IMR-90 (cell line): ENCODE measurements at regions not wholly inside any gene's neighbourhood (a gene's known extent, or its start where the extent isn't known, plus 50 kb on each side); places are given as distances from the start of the nearest gene placed in this dataset.

Experiments used
- ATAC-seq: fragments of 200-7000 bp; cut with Tn5 transposase; 2 replicates; pipeline ENCODE4 v1.9.1; 2020; ENCODE audit warnings: low read depth, mild to moderate bottlenecking, moderate library complexity
- BruUV-seq: library from RNA; stranded (reverse); fragments of 400-500 nt; replicated peaks from 2 replicates; lab custom pipeline; 2021; lab: Mats Ljungman, UMichigan
- CTCF ChIA-PET: fragments of 300-600 bp; formaldehyde crosslinking; extraction: SDS; loops from one replicate; lab custom pipeline; 2021; ENCODE audit warnings: antibody characterized with exemption; lab: Yijun Ruan, JAX
- POLR2A ChIA-PET: fragments of 300-600 bp; sonication (Branson Sonifier 250); formaldehyde crosslinking; loops from one replicate; lab custom pipeline; 2022; ENCODE audit warnings: antibody characterized with exemption; ENCODE audit not compliant: unreplicated experiment; lab: Charles Lee
- DNase-seq: peaks from one replicate; pipeline ENCODE4 v3.0.0; 2013
- H2AFZ ChIP-seq: replicated peaks from 2 replicates; pipeline ENCODE3; 2013; ENCODE audit warnings: low read length, mild to moderate bottlenecking; ENCODE audit not compliant: poor library complexity
- H2AK5ac ChIP-seq: 2 replicates; pipeline ENCODE4 v1.6.1; 2013; ENCODE audit warnings: low read depth, low read length, inconsistent platforms
- H2AK9ac ChIP-seq: replicated peaks from 2 replicates; pipeline ENCODE3; 2013; ENCODE audit warnings: mild to moderate bottlenecking, low read depth, low read length, moderate library complexity; ENCODE audit not compliant: poor library complexity
- H2BK120ac ChIP-seq: 2 replicates; pipeline ENCODE4 v1.6.1; 2013; ENCODE audit warnings: low read depth, low read length, inconsistent platforms
- H2BK15ac ChIP-seq: 3 replicates; pipeline ENCODE4 v1.6.1; 2013; ENCODE audit warnings: low read depth, low read length, inconsistent platforms
- H2BK20ac ChIP-seq: 2 replicates; pipeline ENCODE4 v1.6.1; 2013; ENCODE audit warnings: low read depth, mild to moderate bottlenecking, inconsistent platforms, low read length, moderate library complexity
- H2BK5ac ChIP-seq: 2 replicates; pipeline ENCODE4 v1.6.1; 2013; ENCODE audit warnings: mild to moderate bottlenecking, low read depth, low read length, inconsistent platforms; ENCODE audit not compliant: poor library complexity, severe bottlenecking
- H3K14ac ChIP-seq: replicated peaks from 2 replicates; pipeline ENCODE4 v1.6.1; 2013; ENCODE audit warnings: low read depth, low read length, inconsistent platforms
- H3K18ac ChIP-seq: 2 replicates; pipeline ENCODE4 v1.6.1; 2013; ENCODE audit warnings: low read depth, low read length, control low read depth
- H3K23ac ChIP-seq: 2 replicates; pipeline ENCODE4 v1.6.1; 2013; ENCODE audit warnings: low read depth, low read length, inconsistent platforms
- H3K27ac ChIP-seq: 2 replicates; pipeline ENCODE4 v1.5.1; 2013; ENCODE audit warnings: mild to moderate bottlenecking, control low read depth, low read length; ENCODE audit not compliant: insufficient read depth
- H3K27me3 ChIP-seq: 2 replicates; pipeline ENCODE4 v1.6.1; 2013; ENCODE audit warnings: low read length; ENCODE audit not compliant: control insufficient read depth, insufficient read depth
- H3K36me3 ChIP-seq: 2 replicates; pipeline ENCODE4 v1.6.1; 2013; ENCODE audit warnings: low read length, mixed read lengths; ENCODE audit not compliant: control insufficient read depth, insufficient read depth
- H3K4ac ChIP-seq: 2 replicates; pipeline ENCODE4 v1.6.1; 2013; ENCODE audit warnings: low read depth, low read length, inconsistent platforms
- H3K4me1 ChIP-seq: 2 replicates; pipeline ENCODE4 v1.6.1; 2013; ENCODE audit warnings: low read length, mixed read lengths; ENCODE audit not compliant: control insufficient read depth, insufficient read depth
- H3K4me2 ChIP-seq: 2 replicates; pipeline ENCODE4 v1.6.1; 2013; ENCODE audit warnings: low read depth, mild to moderate bottlenecking, control low read depth, low read length, moderate library complexity
- H3K4me3 ChIP-seq: 2 replicates; pipeline ENCODE4 v1.5.1; 2013; ENCODE audit warnings: low read depth, mild to moderate bottlenecking, control low read depth, low read length, moderate library complexity; ENCODE audit not compliant: insufficient read depth
- H3K56ac ChIP-seq: 2 replicates; pipeline ENCODE4 v1.6.1; 2013; ENCODE audit warnings: low read length, inconsistent platforms; ENCODE audit not compliant: insufficient read depth; ENCODE audit errors: extremely low read depth
- H3K79me1 ChIP-seq, 2 experiments: 2 replicates each; pipeline ENCODE4 v1.6.1; 2013; ENCODE audit warnings: low read length in 2 of 2, inconsistent platforms in 1 of 2, low read depth in 1 of 2
- H3K9ac ChIP-seq: 2 replicates; pipeline ENCODE4 v1.6.1; 2013; ENCODE audit warnings: low read depth, low read length, control low read depth
- H3K9me1 ChIP-seq: 2 replicates; pipeline ENCODE4 v1.6.1; 2013; ENCODE audit warnings: low read length, inconsistent platforms; ENCODE audit not compliant: insufficient read depth
- H3K9me3 ChIP-seq: 2 replicates; pipeline ENCODE4 v1.6.1; 2013; ENCODE audit warnings: low read length; ENCODE audit not compliant: control insufficient read depth, insufficient read depth
- H4K20me1 ChIP-seq: 2 replicates; pipeline ENCODE4 v1.6.1; 2013; ENCODE audit warnings: low read length, inconsistent platforms; ENCODE audit not compliant: insufficient read depth
- H4K5ac ChIP-seq: 2 replicates; pipeline ENCODE4 v1.6.1; 2013; ENCODE audit warnings: mild to moderate bottlenecking, low read depth, low read length, control low read depth
- H4K8ac ChIP-seq, 2 experiments: 2 replicates each; pipeline ENCODE4 v1.6.1; 2013; ENCODE audit warnings: low read depth in 2 of 2, low read length in 2 of 2, control low read depth in 1 of 2, inconsistent platforms in 1 of 2
- H4K91ac ChIP-seq: 2 replicates; pipeline ENCODE4 v1.6.1; 2013; ENCODE audit warnings: low read depth, low read length, inconsistent platforms; ENCODE audit not compliant: insufficient read depth
- BHLHE40 ChIP-seq: fragments of 150-350 bp; IDR thresholded peaks from 2 replicates; pipeline ENCODE4 v1.6.1; 2016; ENCODE audit warnings: mild to moderate bottlenecking, low read depth, low read length
- CEBPB ChIP-seq: IDR thresholded peaks from 2 replicates; pipeline ENCODE4 v1.6.1; 2012; ENCODE audit warnings: low read depth, low read length, improper control_type of control experiment
- CHD1 ChIP-seq: IDR thresholded peaks from 2 replicates; pipeline ENCODE4 v1.6.1; 2012; ENCODE audit warnings: low read depth, low read length, improper control_type of control experiment
- ELK1 ChIP-seq: fragments of 150-350 bp; IDR thresholded peaks from 2 replicates; pipeline ENCODE4 v1.6.1; 2016; ENCODE audit warnings: low read depth, mild to moderate bottlenecking, low read length, moderate library complexity, borderline replicate concordance
- FOS ChIP-seq: fragments of 150-350 bp; IDR thresholded peaks from 2 replicates; pipeline ENCODE4 v1.6.1; 2016; ENCODE audit warnings: low read depth, low read length
- MAZ ChIP-seq: IDR thresholded peaks from 2 replicates; pipeline ENCODE4 v1.6.1; 2012; ENCODE audit warnings: low read depth, mild to moderate bottlenecking, low read length, improper control_type of control experiment, moderate library complexity, borderline replicate concordance
- MXI1 ChIP-seq: IDR thresholded peaks from 2 replicates; pipeline ENCODE4 v1.6.1; 2012; ENCODE audit warnings: low read depth, mild to moderate bottlenecking, low read length, moderate library complexity, borderline replicate concordance
- POLR2A ChIP-seq: IDR thresholded peaks from 2 replicates; pipeline ENCODE4 v1.6.1; 2012; ENCODE audit warnings: mild to moderate bottlenecking, low read depth, low read length
- RAD21 ChIP-seq: IDR thresholded peaks from 2 replicates; pipeline ENCODE4 v1.6.1; 2012; ENCODE audit warnings: low read length, improper control_type of control experiment
- RFX5 ChIP-seq: IDR thresholded peaks from 2 replicates; pipeline ENCODE4 v1.8.0; 2012; ENCODE audit warnings: low read depth, mild to moderate bottlenecking, low read length, moderate library complexity
- WGBS, 2 experiments: methylation state at CpG; one replicate each; pipeline versions ENCODE4 v1.1.5 to v1.1.7; 2013; ENCODE audit warnings: missing lambda C conversion rate in 2 of 2; ENCODE audit not compliant: insufficient read length in 1 of 2; ENCODE audit errors: extremely low coverage in 2 of 2; 5-methylcytosine and 5-hydroxymethylcytosine counted together
- dilution Hi-C: fragments of 300-500 bp; cut with HindIII; formaldehyde crosslinking; loops from one replicate; pipeline ENCODE4 v1.14.3; 2018; ENCODE audit warnings: low sequenced_read_pairs; ENCODE audit not compliant: unreplicated experiment
- in situ Hi-C: fragments of 300-500 bp; cut with MboI; formaldehyde crosslinking; loops from 3 replicates; pipeline ENCODE4 v1.14.3; 2019; ENCODE audit warnings: low sequenced_read_pairs, inconsistent platforms, mixed read lengths
- intact Hi-C: fragments of 100-400 bp; cut with micrococcal nuclease; formaldehyde crosslinking; loops from 2 replicates; pipeline ENCODE4 v1.10.0; 2022
- TF ChIP-seq, protein P1 (sequence below): conservative IDR thresholded peaks from 2 replicates; pipeline ENCODE4 v1.5.1; 2012; ENCODE audit warnings: mild to moderate bottlenecking, low read depth, low read length, improper control_type of control experiment
- TF ChIP-seq, protein P2 (sequence below): fragments of 150-350 bp; IDR thresholded peaks from 2 replicates; pipeline ENCODE4 v1.6.1; 2017; ENCODE audit warnings: mild to moderate bottlenecking, antibody characterized with exemption, low read length, low read depth

- H3K27me3 ChIP-seq = peaks cover 11% of the 10 kb centered on the region; the same call in 1 of the 2 replicates
- H2BK15ac ChIP-seq = no peak overlapping the region
- TF ChIP-seq ELK1 (no peak), RFX5 (no peak), CEBPB (no peak), POLR2A (no peak), CHD1 (no peak), MXI1 (no peak), FOS (no peak), BHLHE40 (no peak), MAZ (no peak), RAD21 (no peak)
- TF ChIP-seq, protein P1, sequence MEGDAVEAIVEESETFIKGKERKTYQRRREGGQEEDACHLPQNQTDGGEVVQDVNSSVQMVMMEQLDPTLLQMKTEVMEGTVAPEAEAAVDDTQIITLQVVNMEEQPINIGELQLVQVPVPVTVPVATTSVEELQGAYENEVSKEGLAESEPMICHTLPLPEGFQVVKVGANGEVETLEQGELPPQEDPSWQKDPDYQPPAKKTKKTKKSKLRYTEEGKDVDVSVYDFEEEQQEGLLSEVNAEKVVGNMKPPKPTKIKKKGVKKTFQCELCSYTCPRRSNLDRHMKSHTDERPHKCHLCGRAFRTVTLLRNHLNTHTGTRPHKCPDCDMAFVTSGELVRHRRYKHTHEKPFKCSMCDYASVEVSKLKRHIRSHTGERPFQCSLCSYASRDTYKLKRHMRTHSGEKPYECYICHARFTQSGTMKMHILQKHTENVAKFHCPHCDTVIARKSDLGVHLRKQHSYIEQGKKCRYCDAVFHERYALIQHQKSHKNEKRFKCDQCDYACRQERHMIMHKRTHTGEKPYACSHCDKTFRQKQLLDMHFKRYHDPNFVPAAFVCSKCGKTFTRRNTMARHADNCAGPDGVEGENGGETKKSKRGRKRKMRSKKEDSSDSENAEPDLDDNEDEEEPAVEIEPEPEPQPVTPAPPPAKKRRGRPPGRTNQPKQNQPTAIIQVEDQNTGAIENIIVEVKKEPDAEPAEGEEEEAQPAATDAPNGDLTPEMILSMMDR = no peak
- TF ChIP-seq, protein P2, sequence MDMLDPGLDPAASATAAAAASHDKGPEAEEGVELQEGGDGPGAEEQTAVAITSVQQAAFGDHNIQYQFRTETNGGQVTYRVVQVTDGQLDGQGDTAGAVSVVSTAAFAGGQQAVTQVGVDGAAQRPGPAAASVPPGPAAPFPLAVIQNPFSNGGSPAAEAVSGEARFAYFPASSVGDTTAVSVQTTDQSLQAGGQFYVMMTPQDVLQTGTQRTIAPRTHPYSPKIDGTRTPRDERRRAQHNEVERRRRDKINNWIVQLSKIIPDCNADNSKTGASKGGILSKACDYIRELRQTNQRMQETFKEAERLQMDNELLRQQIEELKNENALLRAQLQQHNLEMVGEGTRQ = no peak
- H2BK120ac ChIP-seq = no peak overlapping the region
- H3K9me1 ChIP-seq = no peaks in the 10 kb centered on the region
- no peak overlapping the region for H3K9ac ChIP-seq
- no TSS peak for BruUV-seq
- dilution Hi-C loops (no loop called here), intact Hi-C loops (loop anchor here (5.0 kb wide), 2 partner anchors 136 to 176 kb away; no protein-coding TSS in a partner anchor), in situ Hi-C loops (no loop called here)
- H2AK9ac ChIP-seq = no peak overlapping the region
- H2AK5ac ChIP-seq = no peak overlapping the region
- no peak overlapping the region for H3K4me2 ChIP-seq
- no peak overlapping the region for H4K91ac ChIP-seq
- no peaks in the 10 kb centered on the region for H4K20me1 ChIP-seq
- no peak overlapping the region for H3K18ac ChIP-seq
- no peak overlapping the region for H2BK5ac ChIP-seq
- H4K8ac ChIP-seq = no peak overlapping the region
- H3K23ac ChIP-seq = no peak overlapping the region
- H2BK20ac ChIP-seq = no peak overlapping the region
- H3K4ac ChIP-seq = no peak overlapping the region
- H3K56ac ChIP-seq = no peak overlapping the region
- ATAC-seq (no peak), DNase-seq (no peak)
- H3K4me3 ChIP-seq = no peak overlapping the region
- no peaks in the 10 kb centered on the region for H3K9me3 ChIP-seq
- ChIA-PET CTCF (no interaction called here), POLR2A (no interaction called here)
- H3K79me1 ChIP-seq = no peaks in the 10 kb centered on the region
- H3K27ac ChIP-seq = no peak overlapping the region
- no peak overlapping the region for H3K14ac ChIP-seq
- H4K5ac ChIP-seq = no peak overlapping the region
- no peaks in the 10 kb centered on the region for H3K4me1 ChIP-seq
- no peaks in the 10 kb centered on the region for H3K36me3 ChIP-seq
- no peak overlapping the region for H2AFZ ChIP-seq
- 41% methylated on average over 10 of the region's 36 CpGs; no CpG with 5 or more reads in 1 of the 2 experiments for WGBS, 2 experiments
Measured at GRCh38 chr9:93826209-93826608, 128.9 kb downstream of the BARX1 start.
